Stomach (tissue), 8 donors: ENCODE measurements at regions not wholly inside any gene's neighbourhood (a gene's known extent, or its start where the extent isn't known, plus 50 kb on each side); places are given as distances from the start of the nearest gene placed in this dataset.

Experiments used
- DNase-seq, 2 donors: peaks; one replicate each; pipeline versions ENCODE4 v3.0.0 to v3.0.0-alpha.2; 2013 to 2019
- H3K27ac ChIP-seq, 5 donors: fragments of 200-600 bp in 4 of 5; sonication (generic) in 4 of 5; one replicate each; pipeline ENCODE4 v1.5.1; 2013 to 2019; ENCODE audit warnings: mild to moderate bottlenecking in 1 of 5, moderate library complexity in 1 of 5
- H3K27me3 ChIP-seq, 3 donors: fragments of 200-600 bp; sonication (generic); one replicate each; pipeline ENCODE4 v1.5.1; 2017 to 2019; ENCODE audit warnings: mixed run types in 1 of 3
- H3K36me3 ChIP-seq, 4 donors: fragments of 200-600 bp; sonication (generic); 1 replicate in 3 of 4; 2 replicates in 1 of 4; pipeline ENCODE4 v1.5.1; 2016 to 2019
- H3K4me1 ChIP-seq, 4 donors: fragments of 200-600 bp; sonication (generic); one replicate each; pipeline ENCODE4 v1.5.1; 2016 to 2019
- H3K4me3 ChIP-seq, 4 donors: fragments of 200-600 bp; sonication (generic) in 3 of 4; one replicate each; pipeline ENCODE4 v1.5.1; 2016 to 2019; ENCODE audit warnings: mild to moderate bottlenecking in 1 of 4
- H3K9me3 ChIP-seq, 4 donors: fragments of 200-600 bp; sonication (generic); one replicate each; pipeline ENCODE4 v1.5.1; 2016 to 2019
- EP300 ChIP-seq: sonication (generic); formaldehyde crosslinking; IDR thresholded peaks from one replicate; pipeline ENCODE4 v1.6.1; 2017; ENCODE audit warnings: antibody characterized with exemption
- POLR2A ChIP-seq, 4 donors: fragments of 450-650 bp; IDR thresholded peaks; one replicate each; pipeline ENCODE4 v1.6.1; 2016; ENCODE audit warnings: antibody characterized with exemption in 4 of 4, control low read depth in 2 of 4, mild to moderate bottlenecking in 1 of 4, moderate library complexity in 1 of 4
- POLR2AphosphoS5 ChIP-seq, 3 donors: sonication (generic); formaldehyde crosslinking; IDR thresholded peaks; one replicate each; pipeline ENCODE4 v1.6.1; 2016; ENCODE audit warnings: antibody characterized with exemption in 3 of 3
- WGBS, 5 donors: extraction: QIAGEN DNeasy Blood & Tissue Kit in 3 of 5; methylation state at CpG; one replicate each; pipeline versions ENCODE4 v1.1.5 to v1.1.7; 2013 to 2018; 5-methylcytosine and 5-hydroxymethylcytosine counted together
- intact Hi-C: fragments of 100-400 bp; cut with DNase I; formaldehyde crosslinking; loops from one replicate; pipeline ENCODE4 v1.15.1; 2023; ENCODE audit warnings: low total_unique reads
- TF ChIP-seq, protein P1 (sequence below), 7 experiments: fragments of 450-650 bp in 4 of 7; fragments of 200-600 bp in 3 of 7; sonication (generic) in 3 of 7; IDR thresholded peaks; one replicate each; pipeline ENCODE4 v1.5.1; 2016 to 2019; ENCODE audit warnings: antibody characterized with exemption in 7 of 7, control low read depth in 2 of 7, mild to moderate bottlenecking in 1 of 7
- donor health status: healthy with polysubstance abuse.
- donor health status: Bipolar disorder and iron deficiency.
- donor health status: healthy.

DNA sequence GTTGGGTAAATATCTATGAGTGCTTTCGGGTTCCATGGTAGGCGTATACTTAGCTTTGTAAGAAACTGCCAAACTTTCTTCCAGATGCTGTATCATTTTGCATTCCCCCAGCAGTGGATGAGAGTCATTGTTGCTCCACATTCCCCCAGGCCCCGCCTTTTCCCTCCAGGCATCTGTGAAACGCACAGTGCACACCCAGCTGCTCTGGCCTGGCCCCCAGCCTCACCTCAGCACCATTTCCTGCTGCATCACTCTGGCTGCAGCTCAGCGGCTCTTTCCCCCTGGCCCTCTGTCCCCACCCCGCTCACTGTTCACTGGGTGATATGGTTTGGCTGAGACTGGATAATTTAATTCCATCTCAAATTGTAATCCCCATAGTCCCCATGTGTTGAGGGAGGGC lies 76.6 kb upstream of the SPTLC1 start:
- no peaks in the 10 kb centered on the region for H3K36me3 ChIP-seq
- H3K4me1 ChIP-seq: no peaks in the 10 kb centered on the region
- peaks cover 0 to 20% (median 3%) of the 10 kb centered on the region in 3 donors for H3K27me3 ChIP-seq
- no peak overlapping the region for H3K27ac ChIP-seq
- 58 to 77% (median 68%) methylated on average over 6 of the region's 6 CpGs for WGBS, 5 donors
- H3K9me3 ChIP-seq: no peaks in the 10 kb centered on the region
- DNase-seq: no peak
- TF ChIP-seq EP300 (no peak), POLR2AphosphoS5 (IDR thresholded peaks at IDR 0.05) (no peak), POLR2A (IDR thresholded peaks at IDR 0.05) (no peak)
- TF ChIP-seq, protein P1, sequence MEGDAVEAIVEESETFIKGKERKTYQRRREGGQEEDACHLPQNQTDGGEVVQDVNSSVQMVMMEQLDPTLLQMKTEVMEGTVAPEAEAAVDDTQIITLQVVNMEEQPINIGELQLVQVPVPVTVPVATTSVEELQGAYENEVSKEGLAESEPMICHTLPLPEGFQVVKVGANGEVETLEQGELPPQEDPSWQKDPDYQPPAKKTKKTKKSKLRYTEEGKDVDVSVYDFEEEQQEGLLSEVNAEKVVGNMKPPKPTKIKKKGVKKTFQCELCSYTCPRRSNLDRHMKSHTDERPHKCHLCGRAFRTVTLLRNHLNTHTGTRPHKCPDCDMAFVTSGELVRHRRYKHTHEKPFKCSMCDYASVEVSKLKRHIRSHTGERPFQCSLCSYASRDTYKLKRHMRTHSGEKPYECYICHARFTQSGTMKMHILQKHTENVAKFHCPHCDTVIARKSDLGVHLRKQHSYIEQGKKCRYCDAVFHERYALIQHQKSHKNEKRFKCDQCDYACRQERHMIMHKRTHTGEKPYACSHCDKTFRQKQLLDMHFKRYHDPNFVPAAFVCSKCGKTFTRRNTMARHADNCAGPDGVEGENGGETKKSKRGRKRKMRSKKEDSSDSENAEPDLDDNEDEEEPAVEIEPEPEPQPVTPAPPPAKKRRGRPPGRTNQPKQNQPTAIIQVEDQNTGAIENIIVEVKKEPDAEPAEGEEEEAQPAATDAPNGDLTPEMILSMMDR (IDR thresholded peaks at IDR 0.05): no peak
- no peak overlapping the region for H3K4me3 ChIP-seq
- intact Hi-C loops: no loop called here

DNA sequence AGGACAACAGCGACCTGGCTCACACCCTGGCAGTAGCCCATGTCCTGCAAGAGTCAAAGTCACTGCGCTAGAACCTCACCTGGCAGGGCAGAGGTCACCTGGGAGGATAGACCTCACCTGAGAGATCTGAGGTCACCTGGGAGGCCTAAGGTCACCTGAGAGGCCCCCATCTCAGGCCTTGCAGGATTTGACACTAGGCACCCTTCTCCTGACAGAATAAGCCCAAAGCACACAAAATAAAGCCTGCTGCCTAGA lies 75.2 kb upstream of the SPTLC1 start:
- Histone ChIP-seq H3K27ac (no peak overlapping the region), H3K27me3 (peaks cover 0 to 20% (median 3%) of the 10 kb centered on the region in 3 donors), H3K36me3 (no peaks in the 10 kb centered on the region), H3K9me3 (no peaks in the 10 kb centered on the region), H3K4me1 (no peaks in the 10 kb centered on the region), H3K4me3 (no peak overlapping the region)
- no peak for DNase-seq
- TF ChIP-seq EP300 (no peak), POLR2A (IDR thresholded peaks at IDR 0.05) (no peak), POLR2AphosphoS5 (IDR thresholded peaks at IDR 0.05) (no peak)
- TF ChIP-seq, protein P1 (IDR thresholded peaks at IDR 0.05): no peak
- intact Hi-C loops: no loop called here
- WGBS, 5 donors: 63 to 70% (median 68%) methylated on average over 2 of the region's 2 CpGs; no CpG with 5 or more reads in 1 of the 5 donors

DNA sequence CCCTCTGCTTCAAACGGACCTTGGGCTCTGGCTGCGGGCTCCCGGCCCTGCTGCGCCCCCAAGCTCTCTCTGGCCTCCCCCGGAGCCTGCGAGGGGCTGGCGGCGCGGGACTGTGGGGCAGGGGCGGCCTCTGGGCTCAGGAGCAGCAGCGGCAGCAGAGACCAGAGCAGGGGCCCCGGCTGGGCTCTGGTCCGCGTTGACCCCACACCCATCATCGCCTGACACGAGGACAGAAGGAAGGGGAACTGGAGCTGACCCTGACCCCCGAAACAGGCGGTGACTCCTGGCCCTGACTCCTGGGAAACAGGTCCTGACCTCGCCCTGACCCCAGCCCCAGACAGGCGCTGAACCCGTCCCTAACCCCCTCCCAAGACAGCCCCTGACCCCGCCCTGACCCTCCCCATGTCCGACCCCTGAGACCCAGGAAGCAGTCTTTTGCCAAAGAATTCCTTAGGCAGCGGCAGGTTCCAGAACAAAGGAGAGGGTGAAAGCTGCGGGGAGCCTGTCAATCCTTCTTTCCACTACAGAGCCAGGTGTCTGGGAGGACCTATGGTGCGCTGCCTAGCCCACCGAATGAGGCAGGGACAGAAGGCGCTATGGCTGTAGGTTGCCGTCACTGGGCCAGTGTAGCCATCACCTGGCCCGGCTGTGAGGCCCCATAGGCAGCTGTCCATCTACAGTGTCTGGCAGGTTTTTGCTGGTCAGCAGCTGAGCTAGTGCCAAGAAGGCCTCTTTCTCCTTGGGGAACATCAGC lies 74.7 kb upstream of the SPTLC1 start:
- TF ChIP-seq POLR2AphosphoS5 (IDR thresholded peaks at IDR 0.05) (no peak), EP300 (no peak), POLR2A (IDR thresholded peaks at IDR 0.05) (no peak)
- TF ChIP-seq, protein P1 (IDR thresholded peaks at IDR 0.05): no peak
- Histone ChIP-seq H3K27ac (no peak overlapping the region), H3K27me3 (peaks cover 0 to 20% (median 3%) of the 10 kb centered on the region in 3 donors), H3K4me1 (no peaks in the 10 kb centered on the region), H3K36me3 (no peaks in the 10 kb centered on the region), H3K4me3 (no peak overlapping the region), H3K9me3 (no peaks in the 10 kb centered on the region)
- no peak for DNase-seq
- 54 to 69% (median 61%) methylated on average over 10 to 30 of the region's 30 CpGs for WGBS, 5 donors
- intact Hi-C loops: no loop called here

DNA sequence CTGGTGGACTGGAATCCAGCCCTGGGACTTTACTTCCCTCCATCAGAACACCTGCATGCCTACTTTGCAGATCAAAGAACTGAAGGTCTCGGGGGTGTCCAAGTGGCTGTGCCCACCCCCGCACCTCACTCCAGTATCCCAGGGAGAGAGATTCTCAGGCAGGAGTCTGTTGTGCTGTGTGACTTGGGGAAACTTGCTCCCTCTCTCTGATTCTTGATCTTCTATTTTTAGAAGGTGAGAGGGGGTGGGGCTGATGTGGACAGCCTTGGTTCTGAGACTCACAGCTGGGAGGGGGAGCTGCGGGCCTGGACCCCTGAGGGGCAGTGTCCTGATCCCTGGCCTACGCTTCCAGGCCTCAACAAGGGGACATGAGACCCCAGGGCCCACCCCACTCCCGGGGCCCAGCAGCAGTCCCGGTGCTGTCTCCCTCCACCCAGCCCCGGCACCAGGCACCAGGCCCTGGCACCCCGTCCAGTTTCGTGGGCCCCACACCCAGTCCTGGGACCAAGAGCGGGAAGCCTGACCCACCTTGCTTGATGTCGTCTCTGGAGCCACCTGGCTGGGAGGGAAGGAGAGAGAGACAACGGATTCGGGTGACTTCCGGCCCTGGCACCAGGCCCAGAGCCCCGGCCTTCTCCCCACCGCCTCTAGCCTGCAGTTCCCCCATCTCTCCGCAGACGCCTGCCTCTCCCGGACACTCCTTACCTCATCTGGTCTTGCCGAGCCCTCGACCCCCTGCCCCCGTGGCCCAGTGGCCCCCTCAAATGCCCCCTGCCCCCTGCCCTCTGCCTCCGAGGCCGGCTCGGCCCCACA lies 74.0 kb upstream of the SPTLC1 start:
- H3K4me3 ChIP-seq: no peak overlapping the region
- H3K27ac ChIP-seq: no peak overlapping the region
- DNase-seq: peak in 1 of 2 donors; percentile 51
- no peaks in the 10 kb centered on the region for H3K36me3 ChIP-seq
- TF ChIP-seq, protein P1 (IDR thresholded peaks at IDR 0.05): no peak
- 42 to 61% (median 52%) methylated on average over 8 to 25 of the region's 25 CpGs for WGBS, 5 donors
- no peaks in the 10 kb centered on the region for H3K4me1 ChIP-seq
- intact Hi-C loops: no loop called here
- H3K27me3 ChIP-seq: peaks cover 0 to 20% (median 3%) of the 10 kb centered on the region in 3 donors
- no peaks in the 10 kb centered on the region for H3K9me3 ChIP-seq
